Nephron progenitor cell (in vitro differentiated cells): ENCODE measurements at regions not wholly inside any gene's neighbourhood (a gene's known extent, or its start where the extent isn't known, plus 50 kb on each side); places are given as distances from the start of the nearest gene placed in this dataset.

Source experiments
- DNase-seq: peaks from one replicate; pipeline ENCODE4 v3.0.0; 2021
- H3K27ac Mint-ChIP-seq: 2 replicates; pipeline ENCODE4 v1.8.0; 2021; ENCODE audit warnings: mild to moderate bottlenecking, moderate library complexity, mixed read lengths
- H3K27me3 Mint-ChIP-seq: 2 replicates; pipeline ENCODE4 v1.8.0; 2021; ENCODE audit warnings: mild to moderate bottlenecking, low read depth, mixed read lengths; ENCODE audit not compliant: poor library complexity
- H3K36me3 Mint-ChIP-seq: 2 replicates; pipeline ENCODE4 v1.8.0; 2021; ENCODE audit warnings: low read depth, mixed read lengths
- H3K4me1 Mint-ChIP-seq: 2 replicates; pipeline ENCODE4 v1.8.0; 2021; ENCODE audit warnings: mixed read lengths
- H3K4me3 Mint-ChIP-seq: 2 replicates; pipeline ENCODE4 v1.8.0; 2021; ENCODE audit warnings: mild to moderate bottlenecking, moderate library complexity, mixed read lengths
- H3K9me3 Mint-ChIP-seq: 2 replicates; pipeline ENCODE4 v1.8.0; 2021; ENCODE audit warnings: mild to moderate bottlenecking, moderate library complexity, mixed read lengths
- CTCF ChIP-seq: fragments of 200-600 bp; sonication (generic); IDR thresholded peaks from 2 replicates; pipeline ENCODE4 v1.5.0; 2021; ENCODE audit warnings: antibody characterized with exemption

- Mint-ChIP-seq H3K27me3 (peaks cover 86% of the 10 kb centered on the region), H3K36me3 (no peaks in the 10 kb centered on the region), H3K4me1 (peaks cover 53% of the 10 kb centered on the region), H3K9me3 (no peaks in the 10 kb centered on the region), H3K4me3 (peak overlapping the region; percentile 88), H3K27ac (no peak overlapping the region)
- TF ChIP-seq CTCF = no peak
- peak; percentile 50 for DNase-seq
Measured at GRCh38 chr7:131107337-131108211, 220.1 kb upstream of the MKLN1 start.

- H3K27ac Mint-ChIP-seq = no peak overlapping the region
- no peaks in the 10 kb centered on the region for H3K36me3 Mint-ChIP-seq
- TF ChIP-seq CTCF = no peak
- peaks cover 53% of the 10 kb centered on the region for H3K4me1 Mint-ChIP-seq
- peak overlapping the region; percentile 88 for H3K4me3 Mint-ChIP-seq
- DNase-seq = peak; percentile 41
- H3K9me3 Mint-ChIP-seq = no peaks in the 10 kb centered on the region
- H3K27me3 Mint-ChIP-seq = peaks cover 87% of the 10 kb centered on the region
Measured at GRCh38 chr7:131108212-131108940, 219.3 kb upstream of the MKLN1 start.

- Mint-ChIP-seq H3K4me1 (peaks cover 53% of the 10 kb centered on the region), H3K27ac (peak overlapping the region; percentile 66), H3K36me3 (no peaks in the 10 kb centered on the region), H3K4me3 (peak overlapping the region; percentile 88), H3K27me3 (peaks cover 85% of the 10 kb centered on the region), H3K9me3 (no peaks in the 10 kb centered on the region)
- no peak for TF ChIP-seq CTCF
- DNase-seq = no peak
Measured at GRCh38 chr7:131109011-131109758, 218.5 kb upstream of the MKLN1 start.

GRCh38 chr7:131109759-131110296 is 217.8 kb upstream of the MKLN1 start:
- DNase-seq = peak; percentile 77
- H3K27me3 Mint-ChIP-seq = peaks cover 85% of the 10 kb centered on the region
- H3K4me3 Mint-ChIP-seq = peak overlapping the region; percentile 88

More at GRCh38 chr7:131109759-131110296, 217.8 kb upstream of the MKLN1 start:
- Mint-ChIP-seq H3K36me3 (no peaks in the 10 kb centered on the region), H3K27ac (no peak overlapping the region), H3K9me3 (no peaks in the 10 kb centered on the region), H3K4me1 (peaks cover 53% of the 10 kb centered on the region)
- TF ChIP-seq CTCF = no peak
